Neutrophil (primary cell): ENCODE measurements at regions not wholly inside any gene's neighbourhood (a gene's known extent, or its start where the extent isn't known, plus 50 kb on each side); places are given as distances from the start of the nearest gene placed in this dataset.

ENCODE experiments used
- H3K27ac ChIP-seq: fragments of 200-600 bp; sonication (generic); 2 replicates; pipeline ENCODE4 v1.5.1; 2016; ENCODE audit warnings: mild to moderate bottlenecking, moderate library complexity
- H3K27me3 ChIP-seq: fragments of 200-600 bp; sonication (generic); 2 replicates; pipeline ENCODE4 v1.6.0; 2016; ENCODE audit warnings: mild to moderate bottlenecking
- H3K36me3 ChIP-seq: fragments of 200-600 bp; sonication (generic); 2 replicates; pipeline ENCODE4 v1.5.1; 2017
- H3K4me1 ChIP-seq, 2 experiments: fragments of 200-600 bp in 1 of 2; sonication (generic) in 1 of 2; 1 replicate in 1 of 2; 2 replicates in 1 of 2; pipeline versions ENCODE4 v1.5.1 to v1.6.1; 2013 to 2016; ENCODE audit warnings: low read depth in 1 of 2, low read length in 1 of 2, mild to moderate bottlenecking in 1 of 2, moderate library complexity in 1 of 2; ENCODE audit not compliant: control insufficient read depth in 1 of 2, insufficient read depth in 1 of 2
- H3K4me3 ChIP-seq, 2 experiments: fragments of 200-600 bp in 1 of 2; sonication (generic) in 1 of 2; 1 replicate in 1 of 2; 2 replicates in 1 of 2; pipeline ENCODE4 v1.5.1; 2013 to 2016; ENCODE audit warnings: low read depth in 1 of 2, low read length in 1 of 2, mild to moderate bottlenecking in 1 of 2, moderate library complexity in 1 of 2
- H3K9me3 ChIP-seq: fragments of 200-600 bp; sonication (generic); 2 replicates; pipeline ENCODE4 v1.5.1; 2016
- TF ChIP-seq, protein P1 (sequence below): fragments of 200-600 bp; sonication (generic); IDR thresholded peaks from 2 replicates; pipeline ENCODE4 v1.5.1; 2016; ENCODE audit warnings: antibody characterized with exemption

GRCh38 chr13:90792335-90792734 lies 555.2 kb upstream of the MIR17HG start:
- Histone ChIP-seq H3K27ac (no peak overlapping the region), H3K9me3 (no peaks in the 10 kb centered on the region), H3K36me3 (no peaks in the 10 kb centered on the region), H3K4me1 (no peaks in the 10 kb centered on the region), H3K27me3 (no peaks in the 10 kb centered on the region), H3K4me3 (no peak overlapping the region)
- TF ChIP-seq, protein P1, sequence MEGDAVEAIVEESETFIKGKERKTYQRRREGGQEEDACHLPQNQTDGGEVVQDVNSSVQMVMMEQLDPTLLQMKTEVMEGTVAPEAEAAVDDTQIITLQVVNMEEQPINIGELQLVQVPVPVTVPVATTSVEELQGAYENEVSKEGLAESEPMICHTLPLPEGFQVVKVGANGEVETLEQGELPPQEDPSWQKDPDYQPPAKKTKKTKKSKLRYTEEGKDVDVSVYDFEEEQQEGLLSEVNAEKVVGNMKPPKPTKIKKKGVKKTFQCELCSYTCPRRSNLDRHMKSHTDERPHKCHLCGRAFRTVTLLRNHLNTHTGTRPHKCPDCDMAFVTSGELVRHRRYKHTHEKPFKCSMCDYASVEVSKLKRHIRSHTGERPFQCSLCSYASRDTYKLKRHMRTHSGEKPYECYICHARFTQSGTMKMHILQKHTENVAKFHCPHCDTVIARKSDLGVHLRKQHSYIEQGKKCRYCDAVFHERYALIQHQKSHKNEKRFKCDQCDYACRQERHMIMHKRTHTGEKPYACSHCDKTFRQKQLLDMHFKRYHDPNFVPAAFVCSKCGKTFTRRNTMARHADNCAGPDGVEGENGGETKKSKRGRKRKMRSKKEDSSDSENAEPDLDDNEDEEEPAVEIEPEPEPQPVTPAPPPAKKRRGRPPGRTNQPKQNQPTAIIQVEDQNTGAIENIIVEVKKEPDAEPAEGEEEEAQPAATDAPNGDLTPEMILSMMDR, result no peak

DNA sequence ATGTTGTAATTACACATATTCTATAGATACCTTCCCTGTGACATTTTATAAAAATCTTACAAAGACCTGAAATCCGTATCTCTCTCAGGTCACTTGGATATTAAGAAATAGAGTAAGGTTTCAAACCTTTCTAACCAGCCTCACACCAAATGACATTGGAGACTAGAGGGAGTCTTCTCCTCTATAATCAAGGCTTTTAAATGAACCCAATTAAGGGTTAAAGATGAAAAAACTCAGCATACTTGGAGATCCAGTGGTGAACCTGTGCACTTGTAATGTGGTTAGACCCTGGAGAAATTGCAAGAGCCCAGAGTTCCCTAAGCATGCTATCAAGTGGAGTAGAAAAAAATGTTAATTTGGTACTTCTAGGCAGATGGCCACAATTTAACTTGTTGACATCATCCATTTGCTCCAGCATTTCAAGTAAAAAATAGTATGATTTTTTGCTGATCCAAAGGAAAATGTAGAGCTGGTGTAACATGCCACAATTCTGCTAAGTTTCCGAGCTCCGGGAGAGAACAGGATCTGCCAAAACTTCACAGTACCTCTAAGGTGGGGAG lies 554.1 kb upstream of the MIR17HG start:
- Histone ChIP-seq H3K36me3 (no peaks in the 10 kb centered on the region), H3K4me3 (no peak overlapping the region), H3K27ac (no peak overlapping the region), H3K27me3 (no peaks in the 10 kb centered on the region), H3K4me1 (no peaks in the 10 kb centered on the region), H3K9me3 (no peaks in the 10 kb centered on the region)
- TF ChIP-seq, protein P1, result no peak

GRCh38 chr13:90796474-90796873 lies 551.0 kb upstream of the MIR17HG start:
- no peak overlapping the region for H3K27ac ChIP-seq
- no peak overlapping the region for H3K4me3 ChIP-seq
- H3K4me1 ChIP-seq, result no peaks in the 10 kb centered on the region
- TF ChIP-seq, protein P1, result no peak
- H3K9me3 ChIP-seq, result no peaks in the 10 kb centered on the region
- no peaks in the 10 kb centered on the region for H3K36me3 ChIP-seq
- no peaks in the 10 kb centered on the region for H3K27me3 ChIP-seq

- Histone ChIP-seq H3K27ac (no peak overlapping the region), H3K27me3 (no peaks in the 10 kb centered on the region)
- TF ChIP-seq, protein P1, result no peak
Measured at GRCh38 chr13:90797335-90797734, 550.2 kb upstream of the MIR17HG start.

DNA sequence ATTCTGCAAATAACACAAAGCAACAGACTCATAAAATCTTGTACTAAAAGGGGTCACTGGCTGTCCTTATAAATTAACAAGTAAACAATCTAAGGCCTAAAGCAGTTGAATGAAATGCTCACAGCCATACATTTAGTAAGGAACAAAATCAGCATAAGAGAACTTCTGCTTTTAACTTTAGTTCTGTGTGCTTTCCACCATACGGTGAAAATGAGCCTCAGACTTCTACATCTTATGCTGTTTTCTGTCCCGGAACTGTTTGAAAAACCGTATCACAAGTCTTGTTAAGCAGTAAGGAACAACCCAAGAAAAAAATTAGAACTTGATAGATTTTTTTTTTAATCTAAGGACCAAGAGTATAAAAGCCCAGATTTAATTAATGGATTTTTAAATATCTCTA lies 549.1 kb upstream of the MIR17HG start:
- H3K9me3 ChIP-seq, result no peaks in the 10 kb centered on the region
- no peaks in the 10 kb centered on the region for H3K4me1 ChIP-seq
- H3K4me3 ChIP-seq, result no peak overlapping the region
- no peaks in the 10 kb centered on the region for H3K27me3 ChIP-seq
- no peaks in the 10 kb centered on the region for H3K36me3 ChIP-seq
- TF ChIP-seq, protein P1, result no peak
- no peak overlapping the region for H3K27ac ChIP-seq

More at GRCh38 chr13:90797335-90797734, 550.2 kb upstream of the MIR17HG start:
- no peaks in the 10 kb centered on the region for H3K4me1 ChIP-seq
- H3K4me3 ChIP-seq, result no peak overlapping the region
- no peaks in the 10 kb centered on the region for H3K36me3 ChIP-seq
- H3K9me3 ChIP-seq, result no peaks in the 10 kb centered on the region
